PFSK-1 (cell line): ENCODE measurements at regions not wholly inside any gene's neighbourhood (a gene's known extent, or its start where the extent isn't known, plus 50 kb on each side); places are given as distances from the start of the nearest gene placed in this dataset.

Experiments used
- FOXP2 ChIP-seq: optimal IDR thresholded peaks from 2 replicates; pipeline ENCODE3; 2011; ENCODE audit warnings: borderline replicate concordance, control low read depth, inconsistent platforms; ENCODE audit not compliant: insufficient read depth; ENCODE audit errors: extremely low read length, extremely low read depth
- POLR2AphosphoS5 ChIP-seq: IDR thresholded peaks from 2 replicates; pipeline ENCODE4 v1.6.1; 2012; ENCODE audit warnings: low read depth, mild to moderate bottlenecking, control low read depth, low read length, moderate library complexity
- REST ChIP-seq, 2 experiments: IDR thresholded peaks; 2 replicates each; pipeline versions ENCODE4 v1.6.1 to v1.8.0; 2011 to 2012; ENCODE audit warnings: low read depth in 2 of 2, low read length in 2 of 2, control low read depth in 1 of 2, inconsistent platforms in 1 of 2, mild to moderate bottlenecking in 1 of 2, moderate library complexity in 1 of 2; ENCODE audit not compliant: insufficient read depth in 1 of 2
- SIN3A ChIP-seq: IDR thresholded peaks from 2 replicates; pipeline ENCODE4 v1.6.1; 2012; ENCODE audit warnings: mild to moderate bottlenecking, low read length, moderate library complexity, borderline replicate concordance; ENCODE audit not compliant: insufficient read depth
- TAF1 ChIP-seq: IDR thresholded peaks from 2 replicates; pipeline ENCODE4 v1.6.1; 2012; ENCODE audit warnings: low read length, control low read depth, borderline replicate concordance; ENCODE audit not compliant: insufficient read depth

DNA sequence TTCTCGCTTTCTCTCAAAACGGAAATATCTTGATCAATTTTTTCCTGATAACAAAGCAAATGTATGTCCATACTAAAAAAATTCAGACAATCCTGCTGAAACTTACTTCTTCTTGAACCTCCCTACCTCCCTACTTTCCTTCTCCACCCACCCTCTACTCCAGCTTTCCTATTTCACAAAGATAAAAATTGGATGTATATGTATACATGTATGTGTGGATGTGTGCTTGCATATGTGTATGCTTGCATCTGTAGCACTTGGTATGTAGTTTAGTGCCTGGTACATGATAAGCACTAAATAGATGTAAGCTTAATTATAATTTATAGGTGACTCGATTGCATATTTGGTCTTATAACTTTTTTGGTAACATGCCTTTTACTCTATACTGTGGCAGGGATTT lies 167.5 kb upstream of the ITGA4 start:
- TF ChIP-seq REST (IDR thresholded peaks at IDR 0.05; ENCODE audit: insufficient read depth in 1 of 2, low read depth in 2 of 2, low read length in 2 of 2) = no peak

DNA sequence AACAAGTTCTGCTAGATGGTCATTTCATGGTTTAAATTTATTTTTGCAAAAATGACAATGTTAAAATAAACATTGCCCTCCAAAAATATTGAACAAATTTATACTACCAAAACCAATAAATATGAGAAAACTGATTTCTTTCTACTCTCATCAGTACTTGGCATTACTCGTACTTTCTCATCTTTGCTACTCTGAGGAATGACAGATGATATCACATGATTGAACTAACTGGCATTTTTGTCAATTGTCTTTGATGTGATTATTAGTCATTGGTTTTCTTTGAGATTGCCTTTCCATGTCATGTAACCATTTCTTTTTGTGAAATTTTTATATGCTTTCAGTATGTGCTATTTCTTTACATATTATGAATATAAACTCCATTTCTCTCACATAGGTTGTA lies 167.0 kb upstream of the ITGA4 start:
- no peak for TF ChIP-seq POLR2AphosphoS5
- no peak for TF ChIP-seq FOXP2
- TF ChIP-seq REST (IDR thresholded peaks at IDR 0.05; ENCODE audit: insufficient read depth in 1 of 2, low read depth in 2 of 2, low read length in 2 of 2) = no peak
- no peak for TF ChIP-seq SIN3A
- no peak for TF ChIP-seq TAF1

GRCh38 chr2:181294979-181295378 lies 162.2 kb upstream of the ITGA4 start:
- TF ChIP-seq REST (IDR thresholded peaks at IDR 0.05; ENCODE audit: insufficient read depth in 1 of 2, low read depth in 2 of 2, low read length in 2 of 2) (no peak), FOXP2 (no peak), POLR2AphosphoS5 (no peak), TAF1 (no peak), SIN3A (no peak)

GRCh38 chr2:181300600-181301291 lies 156.4 kb upstream of the ITGA4 start:
- TF ChIP-seq REST (IDR thresholded peaks at IDR 0.05; ENCODE audit: insufficient read depth in 1 of 2, low read depth in 2 of 2, low read length in 2 of 2) (no peak), FOXP2 (no peak), TAF1 (no peak), SIN3A (no peak), POLR2AphosphoS5 (no peak)
